HL-60/S4 treated with phorbol 12-myristate 13-acetate at 8.2 ng/mL for 4 days and 3 days (cell line): ENCODE measurements at regions not wholly inside any gene's neighbourhood (a gene's known extent, or its start where the extent isn't known, plus 50 kb on each side); places are given as distances from the start of the nearest gene placed in this dataset.

Experiments used
- in situ Hi-C: fragments of 300-500 bp; cut with MboI; formaldehyde crosslinking; loops from 2 replicates; pipeline ENCODE4 v1.15.0; 2022; ENCODE audit warnings: low sequenced_read_pairs

GRCh38 chr2:144674071-144674470, 154.2 kb upstream of the ZEB2 start:
- in situ Hi-C loops: no loop called here

- in situ Hi-C loops: no loop called here
Measured at GRCh38 chr2:144673456-144673855, 153.5 kb upstream of the ZEB2 start.

- in situ Hi-C loops: no loop called here
Measured at GRCh38 chr2:144671695-144672455, 152.0 kb upstream of the ZEB2 start.

- in situ Hi-C loops: no loop called here
Measured at GRCh38 chr2:144670738-144671137, 150.8 kb upstream of the ZEB2 start.

GRCh38 chr2:144670080-144670479, 150.2 kb upstream of the ZEB2 start:
- in situ Hi-C loops: no loop called here

- in situ Hi-C loops: no loop called here
Measured at GRCh38 chr2:144669196-144669987, 149.5 kb upstream of the ZEB2 start.

GRCh38 chr2:144668493-144669110, 148.7 kb upstream of the ZEB2 start:
- in situ Hi-C loops: no loop called here

- in situ Hi-C loops: no loop called here
Measured at GRCh38 chr2:144666032-144666431, 146.1 kb upstream of the ZEB2 start.

GRCh38 chr2:144663207-144663606, 143.3 kb upstream of the ZEB2 start:
- in situ Hi-C loops: no loop called here

- in situ Hi-C loops: no loop called here
Measured at GRCh38 chr2:144660518-144661316, 140.8 kb upstream of the ZEB2 start.

- in situ Hi-C loops: no loop called here
Measured at GRCh38 chr2:144659731-144660275, 139.9 kb upstream of the ZEB2 start.

- in situ Hi-C loops: no loop called here
Measured at GRCh38 chr2:144654523-144654922, 134.6 kb upstream of the ZEB2 start.

GRCh38 chr2:144650907-144651306, 131.0 kb upstream of the ZEB2 start:
- in situ Hi-C loops: no loop called here

- in situ Hi-C loops: no loop called here
Measured at GRCh38 chr2:144648837-144649465, 129.0 kb upstream of the ZEB2 start.

- in situ Hi-C loops: no loop called here
Measured at GRCh38 chr2:144645083-144645778, 125.3 kb upstream of the ZEB2 start.

GRCh38 chr2:144644549-144644948, 124.6 kb upstream of the ZEB2 start:
- in situ Hi-C loops: no loop called here

- in situ Hi-C loops: no loop called here
Measured at GRCh38 chr2:144643537-144644336, 123.8 kb upstream of the ZEB2 start.

- in situ Hi-C loops: no loop called here
Measured at GRCh38 chr2:144642856-144643255, 122.9 kb upstream of the ZEB2 start.

- in situ Hi-C loops: no loop called here
Measured at GRCh38 chr2:144642131-144642530, 122.2 kb upstream of the ZEB2 start.
